GM12892 (cell line): ENCODE measurements at regions not wholly inside any gene's neighbourhood (a gene's known extent, or its start where the extent isn't known, plus 50 kb on each side); places are given as distances from the start of the nearest gene placed in this dataset.
"Not testable (repeated sequence)": the region's sequence is repeated elsewhere in the genome, so short reads cannot be mapped to it uniquely, and the experiment has no call there.

Experiments
- DNase-seq: peaks from one replicate; pipeline ENCODE4 v3.0.0; 2011; ENCODE audit not compliant: insufficient read length
- FAIRE-seq: peaks from 2 replicates; lab custom pipeline; 2011; peaks lifted over from hg19 to GRCh38; lab: Jason Lieb, UNC
- POLR2A ChIP-seq: IDR thresholded peaks from 2 replicates; pipeline ENCODE4 v1.6.1; 2011; ENCODE audit warnings: low read depth, low read length, control low read depth
- POLR2AphosphoS5 ChIP-seq: IDR thresholded peaks from 2 replicates; pipeline ENCODE4 v1.6.1; 2011; ENCODE audit warnings: low read depth, low read length, control low read depth
- TAF1 ChIP-seq: IDR thresholded peaks from 2 replicates; pipeline ENCODE4 v1.6.1; 2011; ENCODE audit warnings: low read depth, mild to moderate bottlenecking, control low read depth, low read length, borderline replicate concordance

- DNase-seq (no peak), FAIRE-seq (no peak)
- TF ChIP-seq POLR2AphosphoS5, result no peak
- no peak for TF ChIP-seq POLR2A
- TF ChIP-seq TAF1, result no peak
Observed at GRCh38 chr4:45539142-45539814, 584.6 kb downstream of the GABRG1 start.

- FAIRE-seq (no peak), DNase-seq (no peak)
- TF ChIP-seq POLR2AphosphoS5, result no peak
- no peak for TF ChIP-seq TAF1
- TF ChIP-seq POLR2A, result no peak
Observed at GRCh38 chr4:45530498-45530897, 593.4 kb downstream of the GABRG1 start.

GRCh38 chr4:45527160-45527559 is 596.7 kb downstream of the GABRG1 start:
- FAIRE-seq (no peak), DNase-seq (no peak)
- TF ChIP-seq POLR2A (no peak), TAF1 (no peak), POLR2AphosphoS5 (no peak)

GRCh38 chr4:45518832-45519231 is 605.0 kb downstream of the GABRG1 start:
- no peak for TF ChIP-seq POLR2AphosphoS5
- no peak for TF ChIP-seq TAF1
- TF ChIP-seq POLR2A, result no peak
- DNase-seq (no peak), FAIRE-seq (no peak)

GRCh38 chr4:45502471-45502870 is 621.4 kb downstream of the GABRG1 start:
- TF ChIP-seq POLR2AphosphoS5, result no peak
- no peak for TF ChIP-seq TAF1
- no peak for TF ChIP-seq POLR2A
- no peak for FAIRE-seq
- no peak for DNase-seq

- no peak for FAIRE-seq
Observed at GRCh38 chr4:45484740-45485139, 639.1 kb downstream of the GABRG1 start.

GRCh38 chr4:45482346-45482745 is 641.5 kb downstream of the GABRG1 start:
- TF ChIP-seq POLR2AphosphoS5 (no peak), POLR2A (no peak), TAF1 (no peak)
- FAIRE-seq, result no peak
- DNase-seq, result no peak

More at GRCh38 chr4:45484740-45485139, 639.1 kb downstream of the GABRG1 start:
- TF ChIP-seq POLR2AphosphoS5 (no peak), POLR2A (no peak), TAF1 (no peak)
- DNase-seq, result no peak

GRCh38 chr4:45477311-45477733 is 646.5 kb downstream of the GABRG1 start:
- FAIRE-seq (no peak), DNase-seq (no peak)
- TF ChIP-seq TAF1, result no peak

- TF ChIP-seq POLR2A, result no peak
- no peak for TF ChIP-seq POLR2AphosphoS5
- no peak for TF ChIP-seq TAF1
Observed at GRCh38 chr4:45475548-45475947, 648.3 kb downstream of the GABRG1 start.

GRCh38 chr4:45472490-45472889 is 651.4 kb downstream of the GABRG1 start:
- FAIRE-seq, result no peak
- TF ChIP-seq POLR2A, result no peak
- TF ChIP-seq POLR2AphosphoS5, result no peak
- TF ChIP-seq TAF1, result no peak
- DNase-seq, result no peak

More at GRCh38 chr4:45475548-45475947, 648.3 kb downstream of the GABRG1 start:
- DNase-seq (no peak), FAIRE-seq (no peak)

GRCh38 chr4:45471335-45471734 is 652.5 kb downstream of the GABRG1 start:
- DNase-seq (no peak), FAIRE-seq (no peak)

GRCh38 chr4:45467157-45467556 is 656.7 kb downstream of the GABRG1 start:
- DNase-seq (no peak), FAIRE-seq (no peak)
- TF ChIP-seq POLR2AphosphoS5 (no peak), TAF1 (no peak), POLR2A (no peak)

More at GRCh38 chr4:45471335-45471734, 652.5 kb downstream of the GABRG1 start:
- TF ChIP-seq POLR2AphosphoS5 (no peak), POLR2A (no peak), TAF1 (no peak)

- FAIRE-seq, DNase-seq: not testable (repeated sequence)
Observed at GRCh38 chr4:45460157-45460556, 663.7 kb downstream of the GABRG1 start.
